ENCODE measurements at regions not wholly inside any gene's neighbourhood (a gene's known extent, or its start where the extent isn't known, plus 50 kb on each side); places are given as distances from the start of the nearest gene placed in this dataset.

DNA sequence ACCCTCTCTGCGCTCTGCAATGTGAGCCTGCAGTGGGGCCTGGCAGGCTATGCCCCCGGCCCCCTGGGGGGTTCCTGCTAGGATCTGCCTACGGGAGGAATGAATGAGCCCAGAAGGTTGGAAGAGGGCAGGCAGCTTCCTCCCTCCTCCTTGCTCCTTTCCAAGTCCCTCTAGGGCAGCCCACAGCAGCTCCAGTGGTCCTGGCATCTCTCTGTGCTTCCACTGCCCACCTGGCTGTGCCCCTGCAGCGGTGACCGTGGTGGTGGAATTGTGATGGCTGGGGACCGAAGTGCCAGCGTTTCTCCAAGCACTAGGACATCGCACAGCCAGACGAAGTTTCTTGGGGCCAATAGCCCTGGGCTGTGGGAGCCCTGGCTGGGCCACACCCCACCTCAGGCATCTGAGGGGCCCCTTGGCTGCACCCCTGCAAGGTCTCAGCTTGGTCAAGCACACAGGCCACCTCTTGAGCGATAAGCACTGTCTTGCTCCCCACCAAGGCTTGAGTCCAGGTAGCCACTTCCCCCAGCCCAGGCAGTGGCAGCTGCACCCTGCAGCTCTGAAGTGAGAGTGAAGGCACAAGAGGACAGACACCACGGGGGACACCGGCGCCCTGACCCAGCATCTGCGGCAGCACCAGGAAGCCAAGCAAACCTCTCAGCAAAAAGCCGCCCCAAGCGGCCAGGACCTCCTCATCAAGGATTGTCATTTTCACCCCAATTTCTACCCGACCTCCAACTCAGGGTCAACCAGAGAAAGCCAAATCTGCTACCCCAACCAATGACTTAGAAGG, 346.3 kb downstream of the CTTN start:
- Histone ChIP-seq H3K4me1 (ENCODE audit: control insufficient read depth in 2 of 2, insufficient read depth in 2 of 2, low read length in 2 of 2) (no peaks in the 10 kb centered on the region), H3K27ac (ENCODE audit: low read depth, low read length) (no peak overlapping the region), H3K36me3 (ENCODE audit: control insufficient read depth in 2 of 3, insufficient read depth in 3 of 3, low read length in 3 of 3) (no peaks in the 10 kb centered on the region), H3K9me3 (ENCODE audit: control insufficient read depth in 2 of 3, low read length in 3 of 3) (no peaks in the 10 kb centered on the region), H3K27me3 (ENCODE audit: control insufficient read depth in 2 of 2, insufficient read depth in 2 of 2, low read length in 2 of 2) (no peaks in the 10 kb centered on the region), H3K4me3 (ENCODE audit: low read length) (no peak overlapping the region)
- Mint-ChIP-seq H3K4me3 (no peak overlapping the region), H3K27ac (no peak overlapping the region), H3K36me3 (peaks cover 0 to 7% (median 0%) of the 10 kb centered on the region in 5 donors), H3K9me3 (peaks cover 0 to 15% (median 5%) of the 10 kb centered on the region in 11 donors), H3K4me1 (no peaks in the 10 kb centered on the region), H3K27me3 (peaks cover 0 to 45% (median 9%) of the 10 kb centered on the region in 5 donors)
- ChIA-PET CTCF (no interaction called here), POLR2A (no interaction called here)
- no peak for DNase-seq
- intact Hi-C loops (cut with micrococcal nuclease) = no loop called here
- no peak for ATAC-seq

DNA sequence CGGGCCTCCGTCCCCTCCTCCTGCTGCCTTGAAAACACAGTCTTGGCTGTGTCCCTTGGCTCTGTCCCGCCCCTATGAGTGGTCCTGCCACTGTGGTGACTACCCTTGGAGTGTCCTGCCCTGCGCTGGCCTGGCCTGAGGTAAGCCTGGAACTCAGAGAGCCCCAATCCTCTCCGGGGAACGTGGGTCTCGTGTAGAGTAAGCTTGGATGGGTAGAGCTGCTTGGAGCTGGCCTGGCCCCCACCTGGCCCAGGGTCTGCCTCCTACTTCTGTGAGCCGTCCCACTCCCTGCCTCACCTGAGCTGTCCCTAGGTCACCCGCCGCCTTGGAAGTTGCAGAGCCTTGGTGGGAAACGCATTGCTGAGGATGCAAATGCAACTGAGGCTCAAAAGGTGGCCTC, 347.1 kb downstream of the CTTN start:
- Mint-ChIP-seq H3K9me3 (peaks cover 0 to 22% (median 8%) of the 10 kb centered on the region in 11 donors), H3K27ac (no peak overlapping the region), H3K27me3 (peaks cover 0 to 45% (median 9%) of the 10 kb centered on the region in 5 donors), H3K4me3 (no peak overlapping the region), H3K36me3 (peaks cover 0 to 11% (median 0%) of the 10 kb centered on the region in 5 donors), H3K4me1 (no peaks in the 10 kb centered on the region)
- no peak overlapping the region for H3K4me3 ChIP-seq (ENCODE audit: low read length)
- intact Hi-C loops (cut with micrococcal nuclease) = no loop called here
- H3K4me1 ChIP-seq (ENCODE audit: control insufficient read depth in 2 of 2, insufficient read depth in 2 of 2, low read length in 2 of 2) = no peaks in the 10 kb centered on the region
- no peaks in the 10 kb centered on the region for H3K36me3 ChIP-seq (ENCODE audit: control insufficient read depth in 2 of 3, insufficient read depth in 3 of 3, low read length in 3 of 3)
- ChIA-PET POLR2A (no interaction called here), CTCF (no interaction called here)
- no peaks in the 10 kb centered on the region for H3K27me3 ChIP-seq (ENCODE audit: control insufficient read depth in 2 of 2, insufficient read depth in 2 of 2, low read length in 2 of 2)
- ATAC-seq = no peak
- peaks cover 0 to 4% (median 0%) of the 10 kb centered on the region in 3 experiments for H3K9me3 ChIP-seq (ENCODE audit: control insufficient read depth in 2 of 3, low read length in 3 of 3)
- DNase-seq = no peak
- no peak overlapping the region for H3K27ac ChIP-seq (ENCODE audit: low read depth, low read length)

DNA sequence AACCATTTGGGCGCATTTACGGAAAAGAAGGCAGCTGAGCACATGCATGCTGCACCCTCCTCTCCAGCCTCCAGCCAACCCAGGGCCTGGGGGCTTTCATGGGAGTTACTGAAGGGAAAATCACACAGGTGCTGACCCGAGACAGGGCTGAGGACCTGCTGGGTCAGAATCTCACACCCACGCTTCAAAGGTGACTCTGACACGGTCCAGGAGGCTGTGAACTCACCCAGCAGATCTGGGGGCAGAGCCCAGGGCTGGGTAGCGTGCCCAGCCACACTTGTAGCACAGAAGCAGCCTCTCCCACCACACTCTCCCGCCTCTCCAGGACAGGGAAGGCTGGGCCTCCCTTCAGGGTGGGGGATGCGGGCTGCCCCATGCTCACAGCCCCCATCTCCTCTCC, 347.6 kb downstream of the CTTN start:
- Histone ChIP-seq H3K9me3 (ENCODE audit: control insufficient read depth in 2 of 3, low read length in 3 of 3) (peaks cover 0 to 8% (median 0%) of the 10 kb centered on the region in 3 experiments), H3K27me3 (ENCODE audit: control insufficient read depth in 2 of 2, insufficient read depth in 2 of 2, low read length in 2 of 2) (no peaks in the 10 kb centered on the region), H3K27ac (ENCODE audit: low read depth, low read length) (no peak overlapping the region), H3K4me1 (ENCODE audit: control insufficient read depth in 2 of 2, insufficient read depth in 2 of 2, low read length in 2 of 2) (no peaks in the 10 kb centered on the region), H3K36me3 (ENCODE audit: control insufficient read depth in 2 of 3, insufficient read depth in 3 of 3, low read length in 3 of 3) (no peaks in the 10 kb centered on the region), H3K4me3 (ENCODE audit: low read length) (no peak overlapping the region)
- Mint-ChIP-seq H3K27ac (no peak overlapping the region), H3K4me1 (no peaks in the 10 kb centered on the region), H3K36me3 (peaks cover 0 to 11% (median 0%) of the 10 kb centered on the region in 5 donors), H3K9me3 (peaks cover under 1 to 27% (median 10%) of the 10 kb centered on the region in 11 donors), H3K27me3 (peaks cover 0 to 45% (median 9%) of the 10 kb centered on the region in 5 donors), H3K4me3 (no peak overlapping the region)
- no peak for ATAC-seq
- no peak for DNase-seq
- POLR2A ChIA-PET = no interaction called here
- CTCF ChIA-PET = no interaction called here
- intact Hi-C loops (cut with micrococcal nuclease) = no loop called here

DNA sequence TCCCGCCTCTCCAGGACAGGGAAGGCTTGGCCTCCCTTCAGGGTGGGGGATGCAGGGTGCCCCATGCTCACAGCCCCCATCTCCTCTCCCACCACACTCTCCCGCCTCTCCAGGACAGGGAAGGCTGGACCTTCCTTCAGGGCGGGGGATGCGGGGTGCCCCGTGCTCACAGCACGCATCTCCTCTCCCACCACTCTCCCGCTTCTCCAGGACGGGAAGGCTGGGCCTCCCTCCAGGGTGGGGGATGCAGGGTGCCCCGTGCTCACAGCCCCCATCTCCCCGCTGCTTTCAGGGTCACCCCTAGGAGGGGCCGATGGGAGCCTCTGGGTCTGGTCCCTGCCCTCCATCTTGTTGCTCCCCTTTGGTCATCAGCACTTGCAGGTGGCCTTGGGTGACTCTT, 348.0 kb downstream of the CTTN start:
- DNase-seq (no peak), ATAC-seq (no peak)
- Histone ChIP-seq H3K4me1 (ENCODE audit: control insufficient read depth in 2 of 2, insufficient read depth in 2 of 2, low read length in 2 of 2) (no peaks in the 10 kb centered on the region), H3K27ac (ENCODE audit: low read depth, low read length) (no peak overlapping the region), H3K9me3 (ENCODE audit: control insufficient read depth in 2 of 3, low read length in 3 of 3) (peaks cover 0 to 12% (median 0%) of the 10 kb centered on the region in 3 experiments), H3K27me3 (ENCODE audit: control insufficient read depth in 2 of 2, insufficient read depth in 2 of 2, low read length in 2 of 2) (no peaks in the 10 kb centered on the region), H3K4me3 (ENCODE audit: low read length) (no peak overlapping the region), H3K36me3 (ENCODE audit: control insufficient read depth in 2 of 3, insufficient read depth in 3 of 3, low read length in 3 of 3) (no peaks in the 10 kb centered on the region)
- Mint-ChIP-seq H3K4me1 (no peaks in the 10 kb centered on the region), H3K27me3 (peaks cover 0 to 45% (median 9%) of the 10 kb centered on the region in 5 donors), H3K4me3 (no peak overlapping the region), H3K27ac (no peak overlapping the region), H3K9me3 (peaks cover 4 to 31% (median 13%) of the 10 kb centered on the region in 11 donors), H3K36me3 (peaks cover 0 to 11% (median 0%) of the 10 kb centered on the region in 5 donors)
- POLR2A ChIA-PET = no interaction called here
- CTCF ChIA-PET = no interaction called here
- intact Hi-C loops (cut with micrococcal nuclease) = no loop called here

DNA sequence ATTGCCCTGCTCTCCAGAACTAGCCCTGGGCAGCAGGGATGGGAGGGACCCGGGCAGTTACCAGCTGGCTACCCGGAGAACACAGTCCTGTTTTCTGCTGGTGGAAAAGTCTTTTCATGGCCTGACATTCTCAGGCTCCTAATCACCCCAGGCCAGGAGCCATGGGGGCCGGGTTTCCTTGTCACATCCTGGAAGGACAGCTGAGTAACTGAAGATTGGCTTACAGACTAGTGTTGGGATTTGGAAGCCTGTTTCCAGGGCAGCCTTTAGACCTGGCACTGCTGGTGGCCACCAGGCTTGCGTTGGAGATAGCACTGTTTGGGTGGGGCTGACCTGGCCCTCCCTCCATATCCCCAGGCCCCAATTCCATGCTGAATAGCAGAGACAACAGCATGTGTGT, 349.0 kb downstream of the CTTN start:
- intact Hi-C loops (cut with micrococcal nuclease) = no loop called here
- Mint-ChIP-seq H3K9me3 (peaks cover 8 to 39% (median 15%) of the 10 kb centered on the region in 11 donors), H3K4me1 (no peaks in the 10 kb centered on the region), H3K4me3 (no peak overlapping the region), H3K36me3 (peaks cover 0 to 11% (median 0%) of the 10 kb centered on the region in 5 donors), H3K27me3 (peaks cover 0 to 41% (median 11%) of the 10 kb centered on the region in 5 donors), H3K27ac (no peak overlapping the region)
- no peak overlapping the region for H3K27ac ChIP-seq (ENCODE audit: low read depth, low read length)
- H3K27me3 ChIP-seq (ENCODE audit: control insufficient read depth in 2 of 2, insufficient read depth in 2 of 2, low read length in 2 of 2) = no peaks in the 10 kb centered on the region
- no peaks in the 10 kb centered on the region for H3K4me1 ChIP-seq (ENCODE audit: control insufficient read depth in 2 of 2, insufficient read depth in 2 of 2, low read length in 2 of 2)
- H3K36me3 ChIP-seq (ENCODE audit: control insufficient read depth in 2 of 3, insufficient read depth in 3 of 3, low read length in 3 of 3) = no peaks in the 10 kb centered on the region
- H3K9me3 ChIP-seq (ENCODE audit: control insufficient read depth in 2 of 3, low read length in 3 of 3) = peaks cover 0 to 13% (median 0%) of the 10 kb centered on the region in 3 experiments
- DNase-seq (no peak), ATAC-seq (no peak)
- H3K4me3 ChIP-seq (ENCODE audit: low read length) = no peak overlapping the region
- ChIA-PET POLR2A (no interaction called here), CTCF (no interaction called here)

DNA sequence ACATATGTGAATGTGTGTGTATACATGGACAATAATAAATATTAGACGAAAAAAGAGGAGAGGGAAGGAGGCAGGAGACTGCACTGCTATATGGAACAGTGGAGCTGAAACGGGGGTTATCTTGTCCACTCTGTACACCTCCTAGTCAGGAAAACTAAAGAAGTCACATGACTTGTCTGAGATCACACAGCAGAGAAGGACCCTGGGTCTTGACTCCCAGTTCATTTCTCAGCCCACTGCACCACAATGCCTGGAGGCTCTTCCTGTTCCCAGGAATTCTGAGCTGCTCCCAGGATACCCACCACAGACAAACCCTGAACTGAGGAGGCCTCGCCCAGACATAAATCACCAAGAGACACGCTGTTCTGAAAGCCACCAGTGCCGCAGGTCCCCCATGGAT, 349.6 kb downstream of the CTTN start:
- no peak for ATAC-seq
- Mint-ChIP-seq H3K36me3 (peaks cover 0 to 11% (median 0%) of the 10 kb centered on the region in 5 donors), H3K4me1 (no peaks in the 10 kb centered on the region), H3K27me3 (peaks cover 0 to 35% (median 8%) of the 10 kb centered on the region in 5 donors), H3K27ac (no peak overlapping the region), H3K9me3 (peaks cover 8 to 39% (median 15%) of the 10 kb centered on the region in 11 donors), H3K4me3 (no peak overlapping the region)
- intact Hi-C loops (cut with micrococcal nuclease) = no loop called here
- peaks cover 0 to 13% (median 0%) of the 10 kb centered on the region in 3 experiments for H3K9me3 ChIP-seq (ENCODE audit: control insufficient read depth in 2 of 3, low read length in 3 of 3)
- no peaks in the 10 kb centered on the region for H3K36me3 ChIP-seq (ENCODE audit: control insufficient read depth in 2 of 3, insufficient read depth in 3 of 3, low read length in 3 of 3)
- DNase-seq = no peak
- POLR2A ChIA-PET = no interaction called here
- no peaks in the 10 kb centered on the region for H3K27me3 ChIP-seq (ENCODE audit: control insufficient read depth in 2 of 2, insufficient read depth in 2 of 2, low read length in 2 of 2)
- no peaks in the 10 kb centered on the region for H3K4me1 ChIP-seq (ENCODE audit: control insufficient read depth in 2 of 2, insufficient read depth in 2 of 2, low read length in 2 of 2)
- H3K27ac ChIP-seq (ENCODE audit: low read depth, low read length) = no peak overlapping the region
- CTCF ChIA-PET = no interaction called here
- H3K4me3 ChIP-seq (ENCODE audit: low read length) = no peak overlapping the region
